Gastroesophageal sphincter (tissue), 3 donors: ENCODE measurements at regions not wholly inside any gene's neighbourhood (a gene's known extent, or its start where the extent isn't known, plus 50 kb on each side); places are given as distances from the start of the nearest gene placed in this dataset.

Source experiments
- CTCF ChIP-seq, 4 experiments: fragments of 200-600 bp in 2 of 4; fragments of 450-650 bp in 2 of 4; sonication (generic) in 1 of 4; IDR thresholded peaks; one replicate each; pipeline ENCODE4 v1.5.1; 2017 to 2019; ENCODE audit warnings: antibody characterized with exemption in 4 of 4, mild to moderate bottlenecking in 2 of 4, moderate library complexity in 2 of 4
- EP300 ChIP-seq: sonication (generic); formaldehyde crosslinking; IDR thresholded peaks from one replicate; pipeline ENCODE4 v1.6.1; 2017; ENCODE audit warnings: antibody characterized with exemption, mild to moderate bottlenecking
- POLR2A ChIP-seq, 2 donors: fragments of 450-650 bp; IDR thresholded peaks; one replicate each; pipeline ENCODE4 v1.6.1; 2017; ENCODE audit warnings: antibody characterized with exemption in 2 of 2, mild to moderate bottlenecking in 2 of 2, moderate library complexity in 1 of 2
- POLR2AphosphoS5 ChIP-seq: sonication (generic); formaldehyde crosslinking; IDR thresholded peaks from one replicate; pipeline ENCODE4 v1.6.1; 2017; ENCODE audit warnings: antibody characterized with exemption

- TF ChIP-seq CTCF (IDR thresholded peaks at IDR 0.05) (no peak), POLR2AphosphoS5 (no peak), EP300 (no peak), POLR2A (IDR thresholded peaks at IDR 0.05) (no peak)
Observed at GRCh38 chr7:84666651-84667050, 472.1 kb upstream of the SEMA3A start.
